Left lung (tissue), 4 donors: ENCODE measurements at regions not wholly inside any gene's neighbourhood (a gene's known extent, or its start where the extent isn't known, plus 50 kb on each side); places are given as distances from the start of the nearest gene placed in this dataset.

ENCODE experiments used
- ATAC-seq: fragments of 200-7000 bp; cut with Tn5 transposase; one replicate; pipeline ENCODE4 v1.9.1; 2020; ENCODE audit warnings: moderate library complexity
- DNase-seq, 4 donors: peaks; one replicate each; pipeline ENCODE4 v3.0.0-alpha.2; 2013 to 2020
- H3K27ac ChIP-seq, 2 donors: fragments of 200-600 bp; sonication (generic) in 1 of 2; one replicate each; pipeline versions ENCODE4 v1.5.0 to v1.8.0; 2020 to 2021
- H3K27me3 ChIP-seq, 2 donors: fragments of 200-600 bp; sonication (generic) in 1 of 2; one replicate each; pipeline versions ENCODE4 v1.5.0 to v1.8.0; 2020 to 2021
- H3K36me3 ChIP-seq, 2 donors: fragments of 200-600 bp; sonication (generic) in 1 of 2; one replicate each; pipeline versions ENCODE4 v1.5.0 to v1.8.0; 2020 to 2021
- H3K4me1 ChIP-seq, 2 donors: fragments of 200-600 bp; one replicate each; pipeline ENCODE4 v1.8.0; 2021
- H3K4me3 ChIP-seq, 2 donors: fragments of 200-600 bp; sonication (generic) in 1 of 2; one replicate each; pipeline versions ENCODE4 v1.5.0 to v1.8.0; 2020 to 2021; ENCODE audit warnings: mild to moderate bottlenecking in 1 of 2
- H3K9me3 ChIP-seq, 2 donors: fragments of 200-600 bp; sonication (generic) in 1 of 2; one replicate each; pipeline versions ENCODE4 v1.5.0 to v1.8.0; 2020 to 2021
- CTCF ChIP-seq, 2 donors: fragments of 200-600 bp; sonication (generic) in 1 of 2; IDR thresholded peaks; one replicate each; pipeline versions ENCODE4 v1.5.0 to v1.8.0; 2021; ENCODE audit warnings: antibody characterized with exemption in 2 of 2
- intact Hi-C, 2 donors: fragments of 100-400 bp; cut with DNase I; formaldehyde crosslinking; loops; one replicate each; pipeline versions ENCODE4 v1.11.2 to v1.14.2; 2022
- donor health status: DM: no; HTN: yes; CAD: no.
- donor health status: DM: no; HTN: no; CAD: no.

DNA sequence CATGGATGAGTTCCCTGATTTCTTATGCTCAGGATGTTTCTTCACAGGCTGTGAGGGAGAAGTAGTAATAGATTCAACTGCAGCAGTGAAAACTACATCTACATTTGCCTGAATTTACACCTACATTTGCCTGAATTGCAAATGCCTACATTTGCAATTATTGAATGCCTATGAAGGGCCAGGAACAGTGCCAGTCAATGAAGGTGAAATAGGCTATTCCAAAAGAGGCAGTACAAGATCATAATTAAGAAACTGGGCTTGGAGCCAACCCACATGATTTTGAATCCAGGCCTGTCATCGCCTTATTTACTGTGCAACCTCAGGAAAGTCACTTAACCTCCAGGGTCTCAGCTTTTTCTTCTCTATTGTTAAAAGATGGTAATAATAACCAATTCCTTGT, 1353.3 kb downstream of the FAM181B start:
- intact Hi-C loops: no loop called here
- H3K4me3 ChIP-seq: no peak overlapping the region
- no peak for TF ChIP-seq CTCF (IDR thresholded peaks at IDR 0.05)
- H3K4me1 ChIP-seq: no peaks in the 10 kb centered on the region
- DNase-seq (no peak), ATAC-seq (no peak)
- no peak overlapping the region for H3K27ac ChIP-seq
- H3K9me3 ChIP-seq: peaks cover 0 to 11% of the 10 kb centered on the region in 2 donors
- no peaks in the 10 kb centered on the region for H3K36me3 ChIP-seq
- H3K27me3 ChIP-seq: no peaks in the 10 kb centered on the region

DNA sequence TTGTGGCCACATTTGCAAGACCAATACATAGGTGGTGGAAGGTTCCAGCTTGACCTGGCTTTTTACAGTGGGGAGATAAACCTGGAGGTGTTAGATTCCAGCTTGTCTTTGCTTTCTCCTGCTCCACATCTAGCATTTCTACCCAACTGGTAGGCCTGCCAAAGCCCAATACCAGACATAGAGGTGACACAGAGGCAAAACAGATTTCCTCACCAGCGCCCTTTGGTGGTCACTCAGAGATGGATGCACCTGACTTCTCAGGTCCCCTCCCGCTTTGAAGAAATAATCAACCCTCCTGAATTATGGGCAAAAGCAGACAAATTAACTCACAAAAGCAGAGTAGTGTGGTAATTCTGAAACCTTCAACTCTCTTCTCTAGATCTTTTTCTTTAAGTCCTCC, 1356.2 kb downstream of the FAM181B start:
- intact Hi-C loops: no loop called here
- no peak for TF ChIP-seq CTCF (IDR thresholded peaks at IDR 0.05)
- no peak for DNase-seq

DNA sequence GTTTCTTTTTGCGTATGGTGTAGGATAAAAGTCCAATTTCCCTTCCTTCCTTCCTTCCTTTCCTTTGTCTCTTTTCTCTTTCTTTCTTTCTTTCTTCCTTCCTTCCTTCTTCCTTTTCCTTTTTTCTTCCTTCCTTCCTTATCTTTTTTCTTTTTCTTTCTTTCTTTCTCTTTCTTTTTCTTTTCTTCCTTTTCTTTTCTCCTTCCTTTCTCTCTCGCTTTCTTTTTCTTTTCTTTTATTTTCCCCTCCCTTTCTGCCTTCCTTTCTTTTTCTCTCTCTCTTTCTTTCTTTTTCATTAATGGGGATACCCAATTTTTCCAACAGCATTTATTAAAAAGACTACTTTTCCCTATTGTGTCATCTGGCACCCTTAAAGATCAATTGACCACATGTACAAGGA, 1359.7 kb downstream of the FAM181B start:
- DNase-seq (no peak), ATAC-seq (no peak)
- no peaks in the 10 kb centered on the region for H3K4me1 ChIP-seq
- no peak for TF ChIP-seq CTCF (IDR thresholded peaks at IDR 0.05)
- no peak overlapping the region for H3K27ac ChIP-seq
- intact Hi-C loops: no loop called here
- no peaks in the 10 kb centered on the region for H3K36me3 ChIP-seq
- peaks cover 0 to 4% of the 10 kb centered on the region in 2 donors for H3K9me3 ChIP-seq
- H3K27me3 ChIP-seq: no peaks in the 10 kb centered on the region
- no peak overlapping the region for H3K4me3 ChIP-seq

More for the DNA sequence above, 1356.2 kb downstream of the FAM181B start:
- no peak for ATAC-seq
- H3K9me3 ChIP-seq: peaks cover 0 to 4% of the 10 kb centered on the region in 2 donors
- H3K27ac ChIP-seq: no peak overlapping the region
- H3K36me3 ChIP-seq: no peaks in the 10 kb centered on the region
- no peak overlapping the region for H3K4me3 ChIP-seq
- H3K27me3 ChIP-seq: no peaks in the 10 kb centered on the region
- H3K4me1 ChIP-seq: no peaks in the 10 kb centered on the region

DNA sequence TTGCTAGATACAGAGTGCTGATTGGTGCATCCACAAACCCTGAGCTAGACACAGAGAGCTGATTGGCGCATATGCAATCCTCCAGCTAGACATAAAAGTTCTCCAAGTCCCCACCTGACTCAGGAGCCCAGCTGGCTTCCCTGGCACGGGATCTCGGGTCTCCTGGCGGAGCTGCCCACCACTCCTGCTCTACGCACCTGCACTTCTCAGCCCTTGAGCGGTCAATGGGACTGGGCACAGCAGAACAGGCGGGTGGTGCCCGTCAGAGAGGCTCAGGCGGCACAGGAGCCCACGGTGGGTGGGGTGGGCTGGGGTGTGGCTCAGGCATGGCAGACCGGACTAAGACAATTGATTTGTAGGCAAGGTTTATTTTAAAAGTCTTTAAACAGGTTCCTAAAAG, 1365.5 kb downstream of the FAM181B start:
- TF ChIP-seq CTCF (IDR thresholded peaks at IDR 0.05): no peak
- DNase-seq (peak in 1 of 4 donors; percentile 72), ATAC-seq (no peak)
- Histone ChIP-seq H3K36me3 (no peaks in the 10 kb centered on the region), H3K4me3 (no peak overlapping the region), H3K27me3 (no peaks in the 10 kb centered on the region), H3K4me1 (no peaks in the 10 kb centered on the region), H3K27ac (no peak overlapping the region), H3K9me3 (peaks cover 0 to 4% of the 10 kb centered on the region in 2 donors)
- intact Hi-C loops: no loop called here

- Histone ChIP-seq H3K4me1 (no peaks in the 10 kb centered on the region), H3K36me3 (no peaks in the 10 kb centered on the region), H3K27ac (no peak overlapping the region), H3K9me3 (peaks cover 0 to 4% of the 10 kb centered on the region in 2 donors), H3K27me3 (no peaks in the 10 kb centered on the region), H3K4me3 (no peak overlapping the region)
- DNase-seq (no peak), ATAC-seq (no peak)
- intact Hi-C loops: no loop called here
- no peak for TF ChIP-seq CTCF (IDR thresholded peaks at IDR 0.05)
These were observed 1368.2 kb downstream of the FAM181B start for GRCh38 chr11:81365496-81365895.
